ENCODE measurements at regions not wholly inside any gene's neighbourhood (a gene's known extent, or its start where the extent isn't known, plus 50 kb on each side); places are given as distances from the start of the nearest gene placed in this dataset.

DNA sequence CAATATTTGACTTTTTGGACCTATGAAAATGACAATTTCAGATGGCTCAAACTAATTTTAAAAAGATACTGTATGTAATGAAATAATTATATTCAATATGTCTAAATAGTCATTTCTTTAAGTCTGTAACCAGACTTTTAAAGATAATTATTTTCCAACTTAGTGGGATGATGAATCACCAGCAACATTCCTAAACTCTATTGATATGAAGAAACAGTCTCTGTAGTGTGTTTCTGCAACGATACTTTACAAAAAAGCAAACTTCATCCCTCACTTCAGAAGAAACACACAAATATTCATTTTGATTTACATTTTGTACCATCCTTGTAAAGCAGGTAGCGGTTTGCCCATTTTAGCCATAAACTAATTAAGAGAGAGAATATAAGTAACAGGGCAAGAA, 417.4 kb downstream of the EFNB2 start:
- no peak for DNase-seq

DNA sequence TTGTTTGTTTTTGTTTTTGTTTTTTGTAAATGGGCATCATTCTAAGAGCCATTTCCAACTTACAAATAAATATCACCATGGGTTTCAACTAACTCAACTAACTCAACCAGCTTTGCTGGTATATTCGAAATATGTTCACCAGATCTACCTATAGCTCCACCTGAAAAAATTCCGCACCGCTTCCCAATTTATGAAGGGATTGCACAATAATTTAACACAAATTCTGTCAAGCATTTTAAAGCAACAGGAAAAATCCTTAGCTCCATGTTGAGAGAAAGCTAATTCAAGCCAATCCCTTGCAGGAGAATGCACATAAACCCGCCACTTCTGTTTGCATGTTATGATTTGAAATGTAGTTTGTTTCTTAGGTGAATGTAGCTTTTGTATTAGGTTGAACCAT, 417.8 kb downstream of the EFNB2 start:
- DNase-seq = no peak

DNA sequence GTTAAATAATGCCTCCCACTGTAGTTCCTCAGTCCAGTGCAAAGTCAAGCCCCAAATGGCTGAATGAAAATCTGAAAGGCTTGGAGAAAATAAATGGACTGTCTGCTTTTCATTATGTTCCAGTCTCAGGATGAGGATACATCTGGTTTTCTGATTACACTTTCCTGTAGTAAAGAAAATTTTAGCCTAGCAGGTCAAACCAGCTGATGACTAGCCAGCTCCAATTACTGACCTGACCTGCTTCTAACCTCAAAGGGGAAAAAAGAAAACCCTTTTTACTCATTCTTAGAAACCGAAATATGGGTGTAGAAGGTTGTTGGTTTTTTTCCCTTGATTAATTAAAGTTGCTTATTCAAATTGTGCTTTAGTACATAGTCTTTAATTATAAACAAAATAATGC, 418.4 kb downstream of the EFNB2 start:
- DNase-seq = no peak

DNA sequence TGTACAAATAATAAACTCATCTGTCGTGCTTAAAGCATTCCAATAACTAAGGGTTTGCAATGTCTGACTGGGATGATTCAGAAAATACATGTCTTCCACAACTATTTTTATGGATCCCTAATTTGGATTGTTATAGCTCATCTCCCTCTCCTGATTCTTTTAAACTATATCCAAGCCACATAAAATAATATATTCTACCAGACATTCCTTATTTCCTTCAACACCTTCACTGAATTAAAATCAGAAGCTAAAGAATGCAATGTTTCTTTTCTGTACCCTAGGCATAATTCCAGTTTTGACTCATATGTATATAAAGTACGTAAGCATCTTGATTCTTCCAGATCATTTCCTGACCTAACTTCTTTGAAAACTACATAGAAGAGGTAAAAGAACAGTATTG, 420.4 kb downstream of the EFNB2 start:
- DNase-seq = no peak

DNA sequence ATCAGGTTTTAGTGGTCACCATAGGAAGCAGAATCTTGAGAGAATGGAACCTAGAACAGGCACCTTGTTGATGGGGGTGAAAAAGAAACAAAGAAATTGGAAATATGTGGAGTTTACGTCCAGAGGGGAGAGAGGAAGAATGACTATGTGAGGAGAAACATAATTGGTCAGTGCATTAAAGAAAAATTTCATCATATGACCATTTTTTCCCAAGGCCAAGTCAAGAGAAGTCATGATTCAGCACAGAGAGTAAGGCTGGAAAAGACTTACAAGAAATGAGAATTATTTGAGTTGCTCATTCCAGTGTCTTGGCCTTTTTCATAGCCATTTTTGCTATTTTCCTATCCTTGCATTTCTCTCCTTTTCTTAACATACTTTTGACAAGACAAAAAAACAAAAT, 421.7 kb downstream of the EFNB2 start:
- no peak for DNase-seq

DNA sequence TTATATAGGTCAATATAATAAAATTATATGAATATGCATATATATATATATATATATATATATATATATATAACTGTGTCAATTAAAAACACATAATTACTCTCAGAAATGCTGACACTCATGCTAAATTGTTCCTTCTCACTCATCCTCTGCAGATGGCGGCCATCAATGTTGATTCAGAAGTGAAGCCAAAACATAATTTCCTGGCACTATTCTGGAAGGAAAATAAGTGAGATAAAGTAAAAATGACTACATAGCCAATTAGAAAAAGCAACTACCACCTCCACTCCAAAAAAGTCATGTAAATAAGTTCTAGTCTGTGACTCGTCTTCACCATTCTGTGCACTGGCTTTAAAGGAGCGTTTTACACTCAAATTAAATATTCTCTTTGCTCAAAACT, 423.3 kb downstream of the EFNB2 start:
- no peak for DNase-seq

DNA sequence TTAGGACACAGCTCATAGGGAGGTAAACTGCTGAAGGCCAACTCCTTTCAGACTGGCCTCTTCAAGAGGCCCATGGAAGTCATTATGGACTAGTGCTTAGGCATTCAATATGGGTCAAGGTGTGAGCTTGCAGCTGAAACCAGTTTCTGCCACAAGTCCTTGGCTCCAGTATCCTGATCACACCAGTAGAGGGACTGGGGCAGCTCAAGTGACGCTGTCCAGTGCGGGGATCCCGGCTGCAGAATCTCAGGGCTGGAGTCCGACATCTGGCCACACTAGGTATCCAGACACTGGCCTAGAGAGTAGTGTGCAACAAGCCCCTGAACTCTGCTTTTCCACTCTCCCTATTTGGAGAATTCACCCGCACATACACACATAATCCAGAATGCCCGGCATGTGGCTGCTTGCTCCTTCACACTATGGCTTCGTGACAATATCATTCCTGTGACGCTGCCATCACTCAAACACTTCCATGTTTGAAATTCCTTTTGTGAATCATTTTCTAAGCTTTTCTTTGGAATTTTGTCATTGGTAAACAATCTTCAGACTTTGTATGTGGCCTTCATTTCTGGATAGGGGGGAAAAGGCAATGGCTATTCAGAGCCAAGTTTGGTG, 425.1 kb downstream of the EFNB2 start:
- no peak for DNase-seq

DNA sequence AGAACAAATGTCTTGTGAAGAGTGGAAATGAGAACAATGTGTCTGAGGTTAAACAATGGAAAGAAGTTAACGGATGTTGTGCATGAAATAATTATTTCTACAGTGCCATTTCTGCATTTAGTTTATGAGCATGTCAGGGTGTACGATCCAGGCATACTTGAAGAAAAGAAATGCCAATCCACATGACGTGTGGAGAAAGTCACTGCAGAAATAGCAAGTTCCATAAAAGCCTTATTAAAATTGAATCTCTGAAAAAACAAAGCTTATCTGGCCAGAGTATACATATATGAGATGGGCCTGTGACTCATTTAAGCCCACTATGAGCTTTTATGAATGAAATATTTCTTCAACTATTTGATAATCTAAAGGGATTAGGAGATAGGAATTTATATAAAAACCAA, 426.1 kb downstream of the EFNB2 start:
- DNase-seq = no peak

DNA sequence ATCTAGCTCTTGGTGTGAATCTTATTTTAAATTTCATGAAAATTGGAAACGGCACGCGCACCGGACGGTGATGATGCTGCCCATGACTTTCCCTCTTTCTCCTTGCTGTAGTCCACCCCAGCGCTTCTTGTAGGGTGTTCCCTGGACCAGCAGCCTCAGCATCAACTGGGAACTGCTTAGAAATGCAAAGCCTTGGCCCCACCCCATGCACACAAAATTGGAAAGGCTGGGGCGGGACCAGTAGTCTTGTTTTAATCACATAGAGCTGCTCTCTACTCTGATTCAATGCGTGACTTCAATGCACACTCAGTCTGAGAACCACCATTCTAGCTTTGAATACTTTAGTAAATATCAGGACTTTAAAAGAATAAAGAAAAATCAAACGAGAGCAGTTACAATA, 427.1 kb downstream of the EFNB2 start:
- no peak for DNase-seq

DNA sequence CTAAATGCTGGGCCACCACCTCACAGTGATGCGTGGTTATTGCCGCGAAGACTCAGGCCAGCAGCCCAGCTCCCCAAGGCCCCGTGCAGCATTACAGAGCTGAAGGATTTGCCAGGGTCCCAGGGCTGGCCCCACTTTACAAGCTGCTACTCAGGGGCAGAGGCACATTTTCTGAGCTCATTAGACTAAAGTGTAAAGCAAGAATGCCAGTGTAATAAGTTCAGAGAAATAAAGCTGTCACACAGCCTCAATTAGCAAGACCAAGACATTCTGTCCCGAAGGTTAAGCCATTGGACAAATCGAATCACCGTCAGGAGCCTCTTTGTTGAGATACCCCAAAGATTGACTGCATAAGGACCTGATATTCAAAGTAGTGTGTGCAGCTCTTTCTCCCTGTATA, 428.4 kb downstream of the EFNB2 start:
- no peak for DNase-seq

DNA sequence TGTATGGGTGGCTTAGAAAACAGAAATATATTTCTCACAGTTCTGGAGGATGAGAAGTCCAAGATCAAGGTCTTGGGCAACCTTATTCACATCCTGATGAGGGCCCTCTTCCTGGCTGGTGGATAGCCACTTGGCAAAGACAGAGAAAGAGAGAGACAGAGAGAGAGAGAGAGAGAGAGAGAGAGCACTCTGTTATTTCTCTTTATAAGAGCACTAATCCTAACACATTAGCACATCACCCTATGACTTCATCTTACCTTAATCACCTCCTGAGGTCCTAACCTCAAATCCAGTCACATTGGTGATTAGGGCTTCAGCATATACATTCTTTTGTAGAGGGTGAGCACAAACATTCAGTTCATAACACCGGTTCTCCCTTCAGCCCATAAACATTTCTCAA, 430.3 kb downstream of the EFNB2 start:
- DNase-seq = no peak

DNA sequence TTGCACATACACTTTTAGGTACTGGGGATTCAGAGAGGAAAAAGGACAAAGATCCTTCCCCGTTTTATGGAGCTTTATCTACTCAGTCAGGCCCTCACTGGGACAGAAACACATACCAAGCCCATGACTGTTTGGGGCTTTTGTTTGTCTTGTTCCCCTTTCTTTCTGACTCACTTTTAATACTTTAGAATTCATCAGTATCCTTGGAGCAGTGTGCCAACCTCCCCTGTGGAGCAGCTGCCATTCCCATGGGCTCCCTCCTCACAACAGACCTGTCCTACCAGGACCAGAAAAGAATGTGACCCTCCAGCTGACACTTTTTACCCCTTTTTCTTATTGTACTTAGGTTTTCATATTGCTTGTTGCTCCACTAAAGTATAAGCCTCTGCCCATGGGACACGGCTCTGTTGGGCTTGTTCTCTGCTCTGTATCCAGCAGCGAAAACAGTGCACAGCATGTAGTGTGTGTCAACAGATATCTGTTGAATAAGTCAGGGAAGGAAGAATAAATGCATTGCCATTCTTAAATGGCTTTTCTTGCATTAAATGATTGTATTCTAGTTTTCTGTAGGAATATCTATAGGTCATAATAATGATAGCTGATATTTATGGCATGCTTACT, 431.1 kb downstream of the EFNB2 start:
- no peak for DNase-seq

DNA sequence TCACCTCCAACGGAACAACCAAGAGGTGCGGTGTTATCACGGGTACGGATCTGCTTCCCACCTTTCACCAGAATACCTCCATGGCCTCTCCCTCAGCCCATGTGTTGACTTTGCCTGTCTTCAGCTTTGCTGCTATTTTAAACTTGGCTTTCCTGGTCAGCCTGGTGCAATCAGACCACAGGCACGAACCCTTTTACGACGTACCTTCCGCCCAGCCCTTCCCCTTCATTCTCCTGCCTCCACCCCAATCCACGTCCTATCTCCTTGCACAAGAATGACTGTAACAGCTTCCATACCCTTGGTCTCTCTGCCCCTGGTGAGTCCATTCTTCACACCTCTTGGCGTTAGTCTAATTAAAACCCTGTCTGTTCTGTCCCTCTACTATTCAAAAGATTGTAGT, 431.7 kb downstream of the EFNB2 start:
- no peak for DNase-seq

DNA sequence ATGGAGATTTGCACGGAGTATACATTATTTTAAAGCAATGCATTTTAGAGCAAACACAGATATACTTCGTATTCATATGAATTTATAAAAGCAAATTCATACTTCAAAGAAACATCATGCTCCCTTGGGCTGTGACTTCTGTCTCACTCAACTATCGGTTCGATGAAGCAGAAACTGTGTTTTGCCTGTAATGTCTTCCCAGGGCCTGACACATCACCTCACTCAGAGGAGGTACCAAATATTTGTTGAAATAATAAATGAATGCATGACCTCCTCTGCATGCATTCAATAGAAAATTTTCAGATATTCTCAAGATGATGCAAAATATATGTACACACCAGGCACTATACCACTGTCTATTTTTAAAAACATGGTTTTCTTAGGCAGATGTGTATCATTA, 432.7 kb downstream of the EFNB2 start:
- DNase-seq = no peak

DNA sequence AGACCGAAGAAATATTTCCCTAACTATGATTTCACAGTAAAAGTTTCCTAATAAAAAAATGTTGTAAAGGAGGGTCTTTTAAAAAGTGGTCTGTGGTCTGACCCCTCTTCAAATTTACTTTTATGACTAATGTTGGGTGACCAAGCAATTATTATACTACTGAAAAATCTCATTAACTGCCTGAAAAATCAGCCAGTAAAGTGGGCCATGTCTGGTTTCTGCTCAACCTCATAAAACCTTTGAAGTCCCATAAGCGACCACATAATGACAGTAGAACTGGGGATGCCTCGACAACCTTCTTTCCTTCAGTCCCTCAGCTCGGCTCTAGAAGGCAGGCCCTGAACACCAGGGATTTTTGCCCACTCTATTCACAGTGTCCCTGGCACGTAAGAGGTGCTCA, 434.3 kb downstream of the EFNB2 start:
- DNase-seq = no peak

DNA sequence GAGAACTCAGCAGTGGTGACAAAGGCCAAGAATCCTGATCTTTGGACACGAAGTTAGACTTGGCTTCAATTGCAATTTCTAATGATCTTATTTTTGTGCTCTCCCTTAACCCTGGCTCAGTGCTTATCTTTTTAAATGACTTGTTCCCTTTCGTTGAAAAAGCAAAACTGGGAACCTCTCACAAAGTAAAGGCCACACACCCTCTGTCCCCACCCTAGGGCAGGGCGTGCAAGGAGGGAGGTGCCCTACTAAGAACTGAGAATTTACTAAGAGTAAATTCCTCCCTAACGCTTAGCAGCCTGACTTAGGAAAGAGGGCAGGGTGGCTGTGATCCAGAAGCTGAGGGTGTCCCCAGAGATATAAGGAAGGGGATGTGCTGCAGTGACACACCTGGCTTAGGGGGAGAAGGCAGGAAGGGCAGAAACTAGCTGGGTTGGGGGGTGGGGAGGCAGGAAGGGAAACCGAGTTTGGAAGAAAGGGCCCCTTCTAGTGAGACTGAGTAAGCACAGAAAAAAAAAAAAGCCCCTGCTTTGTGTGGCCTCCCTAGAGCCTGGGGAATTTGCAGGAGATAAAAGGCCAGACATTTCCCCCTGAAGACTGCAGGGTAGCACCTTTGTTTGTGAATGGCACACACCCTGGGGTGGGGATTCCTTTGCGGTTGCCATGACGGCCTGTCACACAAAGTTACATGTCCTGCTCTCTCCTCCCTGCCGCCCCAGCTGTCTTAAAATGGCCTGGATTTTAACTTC, 435.1 kb downstream of the EFNB2 start:
- DNase-seq = no peak

DNA sequence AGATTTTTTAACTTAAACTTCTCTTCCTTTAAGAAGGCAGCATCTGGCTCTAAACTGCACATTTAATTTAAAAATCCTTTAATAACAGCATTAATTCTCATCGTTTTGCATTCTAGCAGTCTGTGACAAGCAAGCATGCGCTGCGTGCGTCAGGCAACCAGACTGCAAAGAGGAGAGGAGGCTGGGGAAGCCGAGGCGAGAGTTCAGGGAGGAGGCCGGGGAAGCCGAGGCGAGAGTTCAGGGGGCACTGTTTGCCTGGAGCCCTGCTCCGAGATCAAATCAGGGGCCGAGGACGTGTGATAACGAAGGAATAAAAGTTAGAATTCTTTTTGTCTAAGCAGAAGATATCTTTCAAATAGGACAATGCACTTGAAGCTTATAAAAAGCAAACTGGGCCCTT, 435.7 kb downstream of the EFNB2 start:
- DNase-seq = no peak

DNA sequence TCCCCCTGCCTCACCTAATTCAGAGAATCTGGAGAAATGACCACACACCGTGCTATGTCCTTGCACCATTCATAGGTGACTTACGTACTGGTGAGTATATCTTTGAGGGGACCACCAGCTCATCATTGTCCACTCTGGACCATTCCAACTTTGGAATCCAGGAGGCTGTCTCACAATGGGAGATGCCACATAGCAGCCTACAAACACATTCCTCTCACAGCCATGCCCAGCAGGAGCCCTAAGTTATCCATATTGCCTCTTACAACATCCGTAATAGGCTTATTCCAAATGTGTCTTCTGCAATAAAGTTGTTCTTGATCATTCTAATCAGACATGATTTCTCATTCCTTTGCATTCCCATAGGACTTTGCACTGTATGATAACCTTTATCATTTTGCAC, 436.7 kb downstream of the EFNB2 start:
- no peak for DNase-seq

DNA sequence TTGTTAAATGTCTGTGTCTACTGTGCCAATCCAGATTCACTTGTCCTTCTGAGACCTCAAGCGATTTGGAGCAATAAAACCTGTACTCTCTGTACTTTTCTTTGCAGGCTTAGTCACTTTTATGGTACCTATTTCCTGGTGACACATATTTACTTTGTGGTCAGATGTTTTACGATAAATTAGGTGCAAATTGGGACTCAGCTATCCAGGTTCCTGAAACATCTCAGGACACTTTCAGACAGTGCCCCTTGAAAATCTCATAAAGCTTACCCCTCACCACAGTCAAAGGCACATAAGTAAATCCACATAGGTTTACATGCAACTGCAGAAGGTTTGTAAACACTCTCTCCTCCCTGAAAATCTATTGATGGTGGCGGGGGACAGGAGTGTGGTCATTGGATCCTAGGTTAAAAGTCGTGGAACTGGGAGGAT, 438.8 kb downstream of the EFNB2 start:
- no peak for DNase-seq

DNA sequence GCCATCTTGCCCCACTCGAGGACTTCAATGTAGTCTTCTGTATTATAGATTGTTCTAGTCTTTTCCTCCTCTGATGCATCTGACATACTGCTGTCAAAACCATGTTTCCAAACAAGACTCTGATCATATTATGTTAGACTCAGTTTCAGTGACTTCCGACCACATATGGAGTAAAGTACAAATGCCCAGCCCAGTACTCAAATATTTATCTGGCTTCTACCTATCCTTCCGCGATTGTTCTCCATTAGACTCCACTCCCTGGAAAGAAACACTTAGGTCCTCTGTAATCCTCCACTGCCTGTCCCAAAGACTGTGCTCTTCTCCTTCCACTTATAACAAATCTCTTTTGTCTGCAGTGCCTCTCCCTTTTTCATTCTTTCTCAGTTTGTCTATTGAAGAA, 439.5 kb downstream of the EFNB2 start:
- no peak for DNase-seq

DNA sequence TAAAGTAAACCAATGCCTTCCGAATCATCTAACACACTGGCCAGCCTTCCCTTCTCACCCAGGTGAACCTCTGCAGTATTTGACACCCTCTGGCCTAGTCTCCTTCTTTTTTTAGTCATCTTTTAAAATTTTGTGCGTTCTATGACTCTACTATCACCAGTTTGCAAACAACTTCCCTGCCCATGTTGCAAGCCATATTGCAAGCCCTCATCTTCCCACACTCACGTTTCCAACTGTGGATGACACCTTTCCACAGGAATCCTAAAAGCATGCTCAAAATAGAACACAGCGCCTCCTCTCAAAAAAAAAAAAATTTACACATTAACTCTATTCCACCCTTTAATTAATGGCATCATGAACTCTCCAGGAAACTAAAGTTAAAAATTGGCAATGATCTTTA, 440.1 kb downstream of the EFNB2 start:
- DNase-seq = no peak

DNA sequence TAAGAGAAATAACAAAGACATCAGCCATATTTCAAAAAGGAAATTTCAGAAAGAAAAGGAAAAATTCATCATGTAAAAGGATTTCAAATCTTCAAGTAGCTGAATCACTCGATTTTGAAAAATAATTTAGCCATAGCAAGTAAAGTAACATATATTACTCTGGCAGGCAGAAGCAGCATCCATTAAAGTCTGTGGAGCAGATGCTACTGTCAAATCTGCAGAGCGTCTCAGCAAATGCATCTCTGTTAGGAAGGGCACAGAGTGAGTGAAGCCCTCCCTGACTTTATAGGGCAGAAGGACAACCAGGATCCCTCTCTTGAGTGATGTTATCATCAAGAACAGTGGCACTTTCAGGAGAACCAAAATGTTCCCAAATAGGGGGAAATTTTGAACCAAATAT, 445.5 kb downstream of the EFNB2 start:
- no peak for DNase-seq

DNA sequence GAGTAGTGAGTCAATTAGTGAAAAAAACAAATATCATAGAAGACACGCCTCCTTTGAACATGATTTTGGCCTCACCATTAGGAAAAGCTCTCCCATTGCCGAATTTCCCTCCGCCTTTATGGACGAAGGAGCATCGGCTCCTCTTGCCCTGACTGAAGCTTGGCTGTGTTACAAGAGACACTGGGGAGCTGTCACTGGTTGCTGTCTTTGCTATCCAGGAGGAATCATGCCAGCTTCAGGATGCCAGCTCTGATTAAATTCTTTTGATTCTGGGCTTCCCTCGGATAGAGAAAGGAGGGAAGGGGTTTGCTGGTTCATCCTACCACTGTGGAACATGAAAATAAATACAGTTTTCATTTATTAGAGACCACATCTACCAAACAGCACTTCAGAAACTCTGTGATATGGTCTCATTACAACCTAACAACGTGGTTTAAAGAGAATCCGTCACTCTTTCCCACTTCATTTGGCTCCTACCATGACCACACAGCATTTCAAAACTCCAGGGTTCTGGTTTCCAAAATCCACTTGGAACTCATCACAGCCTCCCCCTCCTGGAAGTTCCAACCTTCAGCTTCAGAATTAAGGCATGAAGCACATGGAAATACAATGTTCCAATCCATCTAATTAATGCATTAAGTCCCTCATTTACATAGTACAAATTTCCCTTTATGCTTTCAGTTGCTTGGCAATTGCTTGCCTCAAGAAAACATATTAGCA, 446.0 kb downstream of the EFNB2 start:
- DNase-seq = no peak

DNA sequence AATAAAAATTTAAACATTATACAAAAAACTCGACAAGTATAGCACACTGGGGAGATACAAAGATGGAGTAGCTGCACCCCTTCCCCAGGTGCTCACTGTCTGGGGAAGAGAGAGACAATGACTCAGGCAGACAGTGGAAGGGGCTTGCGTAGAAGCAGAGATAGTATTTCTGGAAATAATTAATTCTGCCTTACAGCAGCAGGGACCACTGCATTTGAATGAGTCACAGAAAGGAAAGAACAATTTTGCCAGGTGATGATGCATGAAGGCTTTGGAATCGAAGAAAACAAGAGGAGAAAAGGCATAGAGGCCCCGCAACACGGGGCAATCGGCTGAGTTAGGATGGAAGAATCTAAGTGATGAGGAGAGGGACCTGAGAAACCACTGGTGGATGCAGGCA, 447.4 kb downstream of the EFNB2 start:
- no peak for DNase-seq
